ENCODE measurements at regions not wholly inside any gene's neighbourhood (a gene's known extent, or its start where the extent isn't known, plus 50 kb on each side); places are given as distances from the start of the nearest gene placed in this dataset.

DNA sequence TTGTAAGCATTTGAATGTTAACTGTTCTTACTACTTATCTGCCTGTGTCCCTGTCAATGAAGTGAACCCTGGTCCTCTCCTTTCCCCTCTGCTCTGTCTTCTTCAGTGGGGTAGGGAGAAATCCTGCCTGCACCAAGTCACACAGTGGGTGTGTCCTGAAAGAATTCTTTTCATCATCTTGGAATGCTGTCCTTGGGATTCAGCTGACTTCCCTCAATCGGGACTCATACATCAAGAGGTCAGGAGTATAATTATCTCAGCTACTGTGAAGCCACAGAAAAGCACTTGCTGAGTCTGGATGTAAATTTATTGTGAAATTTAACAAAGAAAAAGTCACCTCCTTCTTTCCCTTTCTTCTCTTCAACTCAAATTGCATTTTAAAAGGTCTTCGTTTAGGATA is 328.5 kb downstream of the SOX4 start:
- POLR2A ChIA-PET = no interaction called here
- no peak for TF ChIP-seq CTCF (IDR thresholded peaks at IDR 0.05; ENCODE audit: insufficient read depth, low read length, missing control alignments)
- CTCF ChIA-PET = interaction anchor here (1.9 kb wide), 1 partner anchor 15 kb away, joined by 5 read pairs; no protein-coding TSS in a partner anchor
- no peak for DNase-seq (ENCODE audit: low read depth, low spot score)
- H3K4me3 ChIP-seq (ENCODE audit: low read depth, low read length) = no peak overlapping the region

- POLR2A ChIA-PET = no interaction called here
- CTCF ChIA-PET = no interaction called here
- no peak overlapping the region for H3K4me3 ChIP-seq (ENCODE audit: low read depth, low read length)
- no peak for DNase-seq (ENCODE audit: low read depth, low spot score)
- TF ChIP-seq CTCF (IDR thresholded peaks at IDR 0.05; ENCODE audit: insufficient read depth, low read length, missing control alignments) = no peak
Measured at GRCh38 chr6:21924002-21924401, 330.5 kb downstream of the SOX4 start.

- H3K4me3 ChIP-seq (ENCODE audit: low read depth, low read length) = no peak overlapping the region
- no peak for DNase-seq (ENCODE audit: low read depth, low spot score)
- POLR2A ChIA-PET = no interaction called here
- no peak for TF ChIP-seq CTCF (IDR thresholded peaks at IDR 0.05; ENCODE audit: insufficient read depth, low read length, missing control alignments)
- CTCF ChIA-PET = no interaction called here
Measured at GRCh38 chr6:21928827-21929226, 335.3 kb downstream of the SOX4 start.

DNA sequence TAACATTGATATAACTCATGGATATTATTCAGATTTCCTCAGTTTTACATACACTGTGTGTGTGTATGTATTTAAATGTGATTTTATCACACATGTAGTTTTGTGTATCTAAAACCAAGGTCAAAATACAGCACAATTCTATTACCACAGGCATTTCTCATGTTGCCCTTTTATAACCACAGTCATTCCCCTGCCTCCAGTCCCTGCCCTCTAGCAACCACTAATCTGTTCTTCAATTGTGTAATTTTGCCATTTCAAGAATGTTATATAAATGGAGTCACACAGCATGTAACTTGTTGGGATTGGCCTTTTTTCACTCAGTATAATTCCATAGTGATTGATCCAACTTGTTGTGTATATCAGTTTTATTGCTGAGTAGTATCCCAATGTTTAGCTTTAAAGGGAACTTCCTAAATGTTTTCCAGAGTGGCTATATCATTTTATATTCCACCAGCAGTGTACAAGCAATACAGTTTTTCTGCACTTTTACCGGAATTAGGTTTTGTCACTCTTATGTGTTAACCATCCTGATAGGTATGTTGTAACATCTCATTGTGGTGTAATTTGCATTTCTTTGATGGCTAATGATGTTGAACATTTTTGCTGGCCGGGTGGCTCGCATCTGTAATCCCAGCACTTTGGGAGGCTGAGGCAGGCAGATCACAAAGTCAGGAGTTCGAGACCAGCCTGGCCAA is 338.2 kb downstream of the SOX4 start:
- H3K4me3 ChIP-seq (ENCODE audit: low read depth, low read length) = no peak overlapping the region
- POLR2A ChIA-PET = no interaction called here
- no peak for TF ChIP-seq CTCF (IDR thresholded peaks at IDR 0.05; ENCODE audit: insufficient read depth, low read length, missing control alignments)
- no peak for DNase-seq (ENCODE audit: low read depth, low spot score)
- CTCF ChIA-PET = no interaction called here

- POLR2A ChIA-PET = no interaction called here
- no peak for DNase-seq (ENCODE audit: low read depth, low spot score)
- TF ChIP-seq CTCF (IDR thresholded peaks at IDR 0.05; ENCODE audit: insufficient read depth, low read length, missing control alignments) = no peak
- no peak overlapping the region for H3K4me3 ChIP-seq (ENCODE audit: low read depth, low read length)
- CTCF ChIA-PET = interaction anchor here (1.4 kb wide), 1 partner anchor 1370 kb away, joined by 6 read pairs; no protein-coding TSS in a partner anchor
Measured at GRCh38 chr6:21933351-21933750, 339.8 kb downstream of the SOX4 start.

DNA sequence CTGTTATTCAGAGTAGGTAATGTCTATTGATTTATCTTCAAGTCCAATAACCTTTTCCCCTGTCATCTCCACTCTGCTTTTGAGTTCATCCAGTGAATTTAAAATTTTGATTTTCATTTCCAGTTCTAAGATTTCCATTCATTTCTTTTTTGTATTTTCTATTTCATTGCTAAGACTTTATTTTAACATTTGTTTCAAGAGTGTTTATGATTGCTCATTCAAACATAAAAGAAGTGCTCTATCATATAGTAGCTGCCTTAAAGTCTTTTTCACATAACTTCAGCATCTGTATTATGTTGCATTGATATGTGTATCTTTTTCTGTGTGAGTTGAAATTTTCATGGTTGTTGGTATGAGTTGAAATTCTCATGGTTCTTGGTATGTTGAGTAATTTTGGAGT is 341.6 kb downstream of the SOX4 start:
- no peak for TF ChIP-seq CTCF (IDR thresholded peaks at IDR 0.05; ENCODE audit: insufficient read depth, low read length, missing control alignments)
- CTCF ChIA-PET = interaction anchor here (0.7 to 2.4 kb wide), 4 partner anchors 14 to 342 kb away, joined by 3 to 9 read pairs (median 4); partner anchors contain the start of gene SOX4

More for the DNA sequence above, 341.6 kb downstream of the SOX4 start:
- no peak for DNase-seq (ENCODE audit: low read depth, low spot score)
- H3K4me3 ChIP-seq (ENCODE audit: low read depth, low read length) = no peak overlapping the region
- POLR2A ChIA-PET = no interaction called here

All from AG04449 (cell line).